Fibroblast of lung (primary cell): ENCODE measurements at regions not wholly inside any gene's neighbourhood (a gene's known extent, or its start where the extent isn't known, plus 50 kb on each side); places are given as distances from the start of the nearest gene placed in this dataset.

Experiments
- CTCF ChIP-seq, 2 donors: IDR thresholded peaks in 1 of 2; conservative IDR thresholded peaks in 1 of 2; 1 replicate in 1 of 2; 2 replicates in 1 of 2; pipeline ENCODE4 v1.5.1; 2011 to 2012; ENCODE audit warnings: low read length in 2 of 2, control low read depth in 1 of 2, inconsistent platforms in 1 of 2, low read depth in 1 of 2, mild to moderate bottlenecking in 1 of 2
- EZH2 ChIP-seq: IDR thresholded peaks from 2 replicates; pipeline ENCODE4 v1.5.1; 2012; ENCODE audit warnings: low read length, control low read depth, mild to moderate bottlenecking; ENCODE audit errors: missing control alignments

GRCh38 chr2:221019668-221020067 is 552.4 kb downstream of the EPHA4 start:
- TF ChIP-seq CTCF (conservative IDR thresholded peaks at IDR 0.05 in 1 of 2, IDR thresholded peaks at IDR 0.05 in 1 of 2; ENCODE audit: low read depth in 1 of 2, low read length in 2 of 2) (no peak), EZH2 (no peak)
